Colonic mucosa (tissue), 4 donors: ENCODE measurements at regions not wholly inside any gene's neighbourhood (a gene's known extent, or its start where the extent isn't known, plus 50 kb on each side); places are given as distances from the start of the nearest gene placed in this dataset.

Source experiments
- DNase-seq: peaks from one replicate; pipeline ENCODE4 v3.0.0-alpha.2; 2020
- H3K27ac ChIP-seq: fragments of 200-600 bp; one replicate; pipeline ENCODE4 v1.8.0; 2021
- H3K27me3 ChIP-seq: fragments of 200-600 bp; one replicate; pipeline ENCODE4 v1.8.0; 2021
- H3K36me3 ChIP-seq: fragments of 200-600 bp; one replicate; pipeline ENCODE4 v1.8.0; 2021
- H3K4me1 ChIP-seq: fragments of 200-600 bp; one replicate; pipeline ENCODE4 v1.8.0; 2021; ENCODE audit warnings: mild to moderate bottlenecking
- H3K4me3 ChIP-seq: fragments of 200-600 bp; one replicate; pipeline ENCODE4 v1.8.0; 2021
- H3K9ac ChIP-seq, 2 donors: one replicate each; pipeline ENCODE4 v1.7.0; 2013; ENCODE audit warnings: control low read depth in 2 of 2, low read depth in 2 of 2, low read length in 2 of 2
- H3K9me3 ChIP-seq: fragments of 200-600 bp; one replicate; pipeline ENCODE4 v1.8.0; 2021
- intact Hi-C: fragments of 100-400 bp; cut with DNase I; formaldehyde crosslinking; loops from one replicate; pipeline ENCODE4 v1.14.1; 2022
- TF ChIP-seq, protein P1 (sequence below): fragments of 200-600 bp; IDR thresholded peaks from one replicate; pipeline ENCODE4 v1.8.0; 2022; ENCODE audit warnings: antibody characterized with exemption, mild to moderate bottlenecking
- donor health status: healthy.
- donor health status: DM: no; HTN: no; CAD: no.
- donor health status: DM: no; HTN: no; CAD: no.

DNA sequence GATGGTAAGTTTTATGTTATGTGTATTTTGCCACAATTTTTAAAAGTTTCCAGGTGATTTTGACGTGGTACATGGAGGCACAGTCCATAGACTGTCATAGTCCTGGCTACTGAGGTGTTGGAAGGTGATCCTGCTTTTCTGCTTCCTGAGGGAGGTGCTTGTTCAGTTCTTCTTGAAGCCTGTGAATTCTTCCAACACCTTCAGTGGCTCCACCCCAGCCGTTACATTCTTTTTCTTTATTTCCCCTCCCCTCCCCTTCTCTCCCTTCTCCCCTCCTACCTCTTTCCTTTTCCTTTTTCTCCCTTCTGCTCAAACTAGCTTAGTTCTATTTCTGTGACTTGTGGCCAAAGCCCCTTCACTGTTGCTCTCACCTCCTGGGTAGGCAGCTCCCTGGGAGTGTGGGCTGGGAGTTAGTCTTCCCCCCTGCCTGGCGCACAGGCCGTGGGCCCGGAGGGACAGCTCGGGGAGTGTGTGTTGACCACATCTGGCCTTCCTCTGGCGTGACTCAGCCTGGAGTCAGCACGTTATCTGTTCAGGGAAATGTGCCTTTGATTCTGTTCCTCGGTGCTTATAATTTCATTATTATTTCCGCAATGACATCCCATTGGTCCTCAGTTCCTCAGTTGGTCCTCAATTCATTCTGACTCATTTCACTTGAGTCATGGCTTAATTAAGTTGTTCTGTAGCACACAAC is 566.2 kb downstream of the TBC1D22A start:
- Histone ChIP-seq H3K9me3 (no peaks in the 10 kb centered on the region), H3K36me3 (no peaks in the 10 kb centered on the region), H3K27me3 (no peaks in the 10 kb centered on the region), H3K27ac (no peak overlapping the region), H3K9ac (no peak overlapping the region), H3K4me1 (no peaks in the 10 kb centered on the region), H3K4me3 (no peak overlapping the region)
- intact Hi-C loops, result no loop called here
- no peak for DNase-seq
- TF ChIP-seq, protein P1, sequence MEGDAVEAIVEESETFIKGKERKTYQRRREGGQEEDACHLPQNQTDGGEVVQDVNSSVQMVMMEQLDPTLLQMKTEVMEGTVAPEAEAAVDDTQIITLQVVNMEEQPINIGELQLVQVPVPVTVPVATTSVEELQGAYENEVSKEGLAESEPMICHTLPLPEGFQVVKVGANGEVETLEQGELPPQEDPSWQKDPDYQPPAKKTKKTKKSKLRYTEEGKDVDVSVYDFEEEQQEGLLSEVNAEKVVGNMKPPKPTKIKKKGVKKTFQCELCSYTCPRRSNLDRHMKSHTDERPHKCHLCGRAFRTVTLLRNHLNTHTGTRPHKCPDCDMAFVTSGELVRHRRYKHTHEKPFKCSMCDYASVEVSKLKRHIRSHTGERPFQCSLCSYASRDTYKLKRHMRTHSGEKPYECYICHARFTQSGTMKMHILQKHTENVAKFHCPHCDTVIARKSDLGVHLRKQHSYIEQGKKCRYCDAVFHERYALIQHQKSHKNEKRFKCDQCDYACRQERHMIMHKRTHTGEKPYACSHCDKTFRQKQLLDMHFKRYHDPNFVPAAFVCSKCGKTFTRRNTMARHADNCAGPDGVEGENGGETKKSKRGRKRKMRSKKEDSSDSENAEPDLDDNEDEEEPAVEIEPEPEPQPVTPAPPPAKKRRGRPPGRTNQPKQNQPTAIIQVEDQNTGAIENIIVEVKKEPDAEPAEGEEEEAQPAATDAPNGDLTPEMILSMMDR, result no peak

- Histone ChIP-seq H3K27me3 (no peaks in the 10 kb centered on the region), H3K4me3 (no peak overlapping the region), H3K36me3 (no peaks in the 10 kb centered on the region), H3K4me1 (no peaks in the 10 kb centered on the region), H3K9ac (no peak overlapping the region), H3K9me3 (no peaks in the 10 kb centered on the region), H3K27ac (no peak overlapping the region)
- DNase-seq, result no peak
- intact Hi-C loops, result no loop called here
- TF ChIP-seq, protein P1, result no peak
Observed at GRCh38 chr22:47327241-47327640, 564.8 kb downstream of the TBC1D22A start.

GRCh38 chr22:47325249-47325648 is 562.8 kb downstream of the TBC1D22A start:
- H3K9ac ChIP-seq, result no peak overlapping the region
- H3K4me1 ChIP-seq, result no peaks in the 10 kb centered on the region
- intact Hi-C loops, result no loop called here
- H3K9me3 ChIP-seq, result no peaks in the 10 kb centered on the region
- no peak overlapping the region for H3K27ac ChIP-seq
- H3K4me3 ChIP-seq, result no peak overlapping the region
- H3K36me3 ChIP-seq, result no peaks in the 10 kb centered on the region
- no peak for DNase-seq
- TF ChIP-seq, protein P1, result no peak
- no peaks in the 10 kb centered on the region for H3K27me3 ChIP-seq

GRCh38 chr22:47324435-47324990 is 562.1 kb downstream of the TBC1D22A start:
- H3K9me3 ChIP-seq, result no peaks in the 10 kb centered on the region
- intact Hi-C loops, result no loop called here
- TF ChIP-seq, protein P1, result no peak
- H3K27ac ChIP-seq, result no peak overlapping the region
- no peak for DNase-seq
- H3K4me3 ChIP-seq, result no peak overlapping the region
- no peaks in the 10 kb centered on the region for H3K36me3 ChIP-seq
- H3K27me3 ChIP-seq, result no peaks in the 10 kb centered on the region
- no peak overlapping the region for H3K9ac ChIP-seq
- H3K4me1 ChIP-seq, result no peaks in the 10 kb centered on the region

DNA sequence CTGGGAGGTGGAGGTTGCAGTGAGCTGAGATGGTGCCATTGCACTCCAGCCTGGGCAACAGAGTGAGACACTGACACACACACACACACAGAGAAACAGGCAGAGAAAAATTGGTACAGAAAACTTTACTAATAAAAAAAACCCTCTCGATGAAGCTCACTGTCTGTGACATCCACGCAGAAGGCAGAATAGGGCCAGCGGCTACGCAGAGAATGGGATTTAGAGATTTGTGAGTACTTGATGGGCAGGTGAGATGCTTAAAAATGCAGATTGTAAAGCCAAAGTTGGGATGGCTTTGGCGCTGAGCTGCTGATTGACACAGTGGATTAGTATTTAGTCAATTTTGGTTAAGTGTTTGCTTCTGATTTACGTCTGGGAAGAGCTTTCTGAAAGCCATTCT is 561.1 kb downstream of the TBC1D22A start:
- no peaks in the 10 kb centered on the region for H3K9me3 ChIP-seq
- TF ChIP-seq, protein P1, result no peak
- H3K4me3 ChIP-seq, result no peak overlapping the region
- H3K27ac ChIP-seq, result no peak overlapping the region
- H3K4me1 ChIP-seq, result no peaks in the 10 kb centered on the region
- H3K9ac ChIP-seq, result no peak overlapping the region
- H3K36me3 ChIP-seq, result no peaks in the 10 kb centered on the region
- intact Hi-C loops, result no loop called here
- no peak for DNase-seq
- no peaks in the 10 kb centered on the region for H3K27me3 ChIP-seq
